Amygdala (tissue), 56 donors: ENCODE measurements at regions not wholly inside any gene's neighbourhood (a gene's known extent, or its start where the extent isn't known, plus 50 kb on each side); places are given as distances from the start of the nearest gene placed in this dataset.

ENCODE experiments used
- DNase-seq, 56 donors: peaks; one replicate each; lab custom pipeline; 2025; lab: John Stamatoyannopoulos, UW

- no peak for DNase-seq
These were observed 53.0 kb upstream of the ABCB5 start for GRCh38 chr7:20562461-20562860.
